HCT116 (cell line): ENCODE measurements at regions not wholly inside any gene's neighbourhood (a gene's known extent, or its start where the extent isn't known, plus 50 kb on each side); places are given as distances from the start of the nearest gene placed in this dataset.

Experiments used
- ATAC-seq: fragments of 200-7000 bp; cut with Tn5 transposase; 2 replicates; pipeline ENCODE4 v1.9.1; 2020; ENCODE audit warnings: mild to moderate bottlenecking, moderate library complexity
- BruUV-seq: library from RNA; stranded (reverse); fragments of 400-500 nt; replicated peaks from 2 replicates; lab custom pipeline; 2021; lab: Mats Ljungman, UMichigan
- CTCF ChIA-PET: fragments of 300-600 bp; sonication (Branson Sonifier 250); formaldehyde crosslinking; loops from one replicate; lab custom pipeline; 2021; ENCODE audit warnings: antibody characterized with exemption; lab: Charles Lee
- POLR2A ChIA-PET: fragments of 300-600, 350-600 bp; sonication (Branson Sonifier 250); formaldehyde crosslinking; loops from one replicate; lab custom pipeline; 2021; ENCODE audit warnings: antibody characterized with exemption; lab: Charles Lee
- RAD21 ChIA-PET, 2 experiments: fragments of 300-600 bp; sonication (Branson Sonifier 250); formaldehyde crosslinking; loops; one replicate each; lab custom pipeline; 2023; ENCODE audit warnings: low total read pairs in 2 of 2; ENCODE audit not compliant: uncharacterized antibody in 2 of 2, unreplicated experiment in 2 of 2, low non-redundant PET in 1 of 2; lab: Charles Lee
- DNase-seq: peaks from one replicate; pipeline ENCODE4 v3.0.0-alpha.2; 2010; ENCODE audit warnings: low read depth, low spot score
- H2AFZ ChIP-seq: fragments of 200-600 bp; shearing (Covaris generic), sonication (generic); 2 replicates; pipeline ENCODE4 v1.6.1; 2017; ENCODE audit warnings: low read depth, mixed run types, mixed read lengths, antibody characterized with exemption, low read length; ENCODE audit not compliant: poor library complexity, severe bottlenecking
- H3K27ac ChIP-seq: 2 replicates; pipeline ENCODE4 v1.5.1; 2012; ENCODE audit warnings: low read depth, low read length
- H3K27me3 ChIP-seq: fragments of 200-600 bp; sonication (generic); 2 replicates; pipeline ENCODE4 v1.6.1; 2016; ENCODE audit warnings: mixed run types, low read length, mixed read lengths; ENCODE audit not compliant: insufficient read depth
- H3K36me3 ChIP-seq, 2 experiments: fragments of 200-500 bp in 1 of 2; fragments of 200-600 bp in 1 of 2; sonication (Bioruptor generic) in 1 of 2; sonication (generic) in 1 of 2; 2 replicates each; pipeline versions ENCODE4 v1.5.1 to v1.6.1; 2014 to 2016; ENCODE audit warnings: low read length in 2 of 2, inconsistent platforms in 1 of 2, mixed read lengths in 1 of 2, mixed run types in 1 of 2; ENCODE audit not compliant: insufficient read depth in 2 of 2, control insufficient read depth in 1 of 2
- H3K4me1 ChIP-seq, 2 experiments: fragments of 200-600 bp in 1 of 2; sonication (generic) in 1 of 2; 2 replicates each; pipeline versions ENCODE4 v1.5.1 to v1.6.1; 2012 to 2017; ENCODE audit warnings: low read length in 2 of 2, inconsistent platforms in 1 of 2, mild to moderate bottlenecking in 1 of 2, mixed read lengths in 1 of 2, mixed run types in 1 of 2, moderate library complexity in 1 of 2; ENCODE audit not compliant: insufficient read depth in 2 of 2, control insufficient read depth in 1 of 2
- H3K4me2 ChIP-seq: fragments of 200-600 bp; sonication (generic); 2 replicates; pipeline ENCODE4 v1.6.1; 2017; ENCODE audit warnings: mixed run types, low read length, mixed read lengths
- H3K4me3 ChIP-seq, 2 experiments: fragments of 200-600 bp in 1 of 2; sonication (generic) in 1 of 2; replicated peaks in 1 of 2; 2 replicates each; pipeline ENCODE4 v1.5.1; 2011 to 2016; ENCODE audit warnings: low read length in 2 of 2, control low read depth in 1 of 2, low read depth in 1 of 2, mild to moderate bottlenecking in 1 of 2, mixed read lengths in 1 of 2, mixed run types in 1 of 2
- H3K79me2 ChIP-seq: fragments of 200-600 bp; sonication (generic); 2 replicates; pipeline ENCODE4 v1.6.1; 2017; ENCODE audit warnings: mild to moderate bottlenecking, mixed run types, low read length, moderate library complexity, mixed read lengths; ENCODE audit not compliant: insufficient read depth
- H3K9ac ChIP-seq: fragments of 200-600 bp; sonication (generic); 2 replicates; pipeline ENCODE4 v1.6.1; 2016; ENCODE audit warnings: low read length, mixed read lengths
- H3K9me2 ChIP-seq: fragments of 200-600 bp; sonication (generic), shearing (Covaris generic); 2 replicates; pipeline ENCODE4 v1.6.1; 2017; ENCODE audit warnings: mixed run types, mild to moderate bottlenecking, moderate library complexity; ENCODE audit not compliant: insufficient read depth
- H3K9me3 ChIP-seq, 2 experiments: fragments of 200-500 bp in 1 of 2; fragments of 200-600 bp in 1 of 2; sonication (Bioruptor generic) in 1 of 2; sonication (generic) in 1 of 2; 2 replicates each; pipeline ENCODE4 v1.6.1; 2014 to 2017; ENCODE audit warnings: low read length in 2 of 2, mixed read lengths in 2 of 2, inconsistent platforms in 1 of 2, low read depth in 1 of 2, mild to moderate bottlenecking in 1 of 2, mixed run types in 1 of 2, moderate library complexity in 1 of 2; ENCODE audit not compliant: control insufficient read depth in 1 of 2, insufficient read depth in 1 of 2
- H4K20me1 ChIP-seq: fragments of 200-600 bp; sonication (generic), shearing (Covaris generic); 2 replicates; pipeline ENCODE4 v1.6.1; 2017; ENCODE audit warnings: mixed run types, mild to moderate bottlenecking, moderate library complexity; ENCODE audit not compliant: insufficient read depth
- EZH2 ChIP-seq: fragments of 200-600 bp; sonication (generic); IDR thresholded peaks from 2 replicates; pipeline ENCODE4 v1.6.1; 2017; ENCODE audit warnings: antibody characterized with exemption, mixed run types
- EZH2phosphoT487 ChIP-seq: fragments of 200-600 bp; IDR thresholded peaks from 2 replicates; pipeline ENCODE4 v1.6.1; 2018; ENCODE audit warnings: antibody characterized with exemption, borderline replicate concordance
- JUND ChIP-seq: IDR thresholded peaks from 2 replicates; pipeline ENCODE4 v1.6.1; 2012
- POLR2A ChIP-seq: IDR thresholded peaks from 2 replicates; pipeline ENCODE4 v1.7.0; 2011; ENCODE audit warnings: borderline replicate concordance; ENCODE audit not compliant: insufficient read depth, insufficient read length; ENCODE audit errors: extremely low read depth
- SIN3A ChIP-seq: IDR thresholded peaks from 2 replicates; pipeline ENCODE4 v1.6.1; 2012; ENCODE audit warnings: low read depth
- SRF ChIP-seq: IDR thresholded peaks from 2 replicates; pipeline ENCODE4 v1.6.1; 2012; ENCODE audit warnings: low read depth
- YY1 ChIP-seq: IDR thresholded peaks from 2 replicates; pipeline ENCODE4 v1.6.1; 2011; ENCODE audit warnings: low read length, low read depth, moderate library complexity, mild to moderate bottlenecking; ENCODE audit not compliant: insufficient replicate concordance; ENCODE audit errors: extremely low read depth
- ZFX ChIP-seq: fragments of 450-650 bp; IDR thresholded peaks from 2 replicates; pipeline ENCODE4 v1.6.1; 2017
- intact Hi-C: fragments of 100-400 bp; cut with micrococcal nuclease; formaldehyde crosslinking; loops from 2 replicates; pipeline ENCODE4 v1.10.0; 2022
- TF ChIP-seq, protein P1 (sequence below): IDR thresholded peaks from 2 replicates; pipeline ENCODE4 v1.6.1; 2012; ENCODE audit warnings: low read depth
- TF ChIP-seq, protein P2 (sequence below): IDR thresholded peaks from 2 replicates; pipeline ENCODE4 v1.6.1; 2011; ENCODE audit warnings: mild to moderate bottlenecking, low read length, moderate library complexity; ENCODE audit not compliant: insufficient replicate concordance; ENCODE audit errors: extremely low read depth
- TF ChIP-seq, protein P3 (sequence below), 3 experiments: fragments of 200-600 bp in 1 of 3; sonication (generic) in 1 of 3; IDR thresholded peaks in 2 of 3; conservative IDR thresholded peaks in 1 of 3; 2 replicates each; pipeline ENCODE4 v1.5.1; 2012 to 2017; ENCODE audit warnings: low read depth in 2 of 3, low read length in 2 of 3, antibody characterized with exemption in 1 of 3, borderline replicate concordance in 1 of 3, control low read depth in 1 of 3, mild to moderate bottlenecking in 1 of 3, mixed read lengths in 1 of 3, mixed run types in 1 of 3, moderate library complexity in 1 of 3; ENCODE audit not compliant: insufficient read depth in 1 of 3

DNA sequence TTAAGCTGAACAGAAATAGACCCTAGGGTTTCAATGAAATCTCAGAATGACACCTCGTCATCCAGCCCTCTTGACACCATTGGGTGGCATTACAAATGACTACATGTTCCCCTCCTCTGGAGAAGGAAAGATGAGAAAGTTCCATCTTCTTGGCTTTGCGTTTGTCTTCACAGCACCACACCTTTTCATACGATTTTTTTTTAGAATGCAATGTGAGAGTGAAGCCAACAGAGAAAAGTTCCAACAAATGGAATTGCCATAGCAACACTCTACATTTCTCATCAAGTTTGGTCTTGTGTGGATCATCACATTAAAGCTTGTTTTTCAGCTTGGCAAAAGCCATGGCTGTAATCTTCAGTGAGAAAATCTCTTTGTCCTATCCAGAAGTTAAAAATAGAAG is 183.4 kb upstream of the SNX7 start:
- Histone ChIP-seq H3K4me2 (no peak overlapping the region), H3K9me2 (no peaks in the 10 kb centered on the region), H3K27me3 (no peaks in the 10 kb centered on the region), H3K79me2 (no peaks in the 10 kb centered on the region), H3K27ac (no peak overlapping the region), H3K36me3 (no peaks in the 10 kb centered on the region), H3K4me1 (no peaks in the 10 kb centered on the region), H3K9ac (no peak overlapping the region), H2AFZ (no peak overlapping the region), H3K4me3 (no peak overlapping the region), H3K9me3 (no peaks in the 10 kb centered on the region), H4K20me1 (no peaks in the 10 kb centered on the region)
- TF ChIP-seq, protein P1, sequence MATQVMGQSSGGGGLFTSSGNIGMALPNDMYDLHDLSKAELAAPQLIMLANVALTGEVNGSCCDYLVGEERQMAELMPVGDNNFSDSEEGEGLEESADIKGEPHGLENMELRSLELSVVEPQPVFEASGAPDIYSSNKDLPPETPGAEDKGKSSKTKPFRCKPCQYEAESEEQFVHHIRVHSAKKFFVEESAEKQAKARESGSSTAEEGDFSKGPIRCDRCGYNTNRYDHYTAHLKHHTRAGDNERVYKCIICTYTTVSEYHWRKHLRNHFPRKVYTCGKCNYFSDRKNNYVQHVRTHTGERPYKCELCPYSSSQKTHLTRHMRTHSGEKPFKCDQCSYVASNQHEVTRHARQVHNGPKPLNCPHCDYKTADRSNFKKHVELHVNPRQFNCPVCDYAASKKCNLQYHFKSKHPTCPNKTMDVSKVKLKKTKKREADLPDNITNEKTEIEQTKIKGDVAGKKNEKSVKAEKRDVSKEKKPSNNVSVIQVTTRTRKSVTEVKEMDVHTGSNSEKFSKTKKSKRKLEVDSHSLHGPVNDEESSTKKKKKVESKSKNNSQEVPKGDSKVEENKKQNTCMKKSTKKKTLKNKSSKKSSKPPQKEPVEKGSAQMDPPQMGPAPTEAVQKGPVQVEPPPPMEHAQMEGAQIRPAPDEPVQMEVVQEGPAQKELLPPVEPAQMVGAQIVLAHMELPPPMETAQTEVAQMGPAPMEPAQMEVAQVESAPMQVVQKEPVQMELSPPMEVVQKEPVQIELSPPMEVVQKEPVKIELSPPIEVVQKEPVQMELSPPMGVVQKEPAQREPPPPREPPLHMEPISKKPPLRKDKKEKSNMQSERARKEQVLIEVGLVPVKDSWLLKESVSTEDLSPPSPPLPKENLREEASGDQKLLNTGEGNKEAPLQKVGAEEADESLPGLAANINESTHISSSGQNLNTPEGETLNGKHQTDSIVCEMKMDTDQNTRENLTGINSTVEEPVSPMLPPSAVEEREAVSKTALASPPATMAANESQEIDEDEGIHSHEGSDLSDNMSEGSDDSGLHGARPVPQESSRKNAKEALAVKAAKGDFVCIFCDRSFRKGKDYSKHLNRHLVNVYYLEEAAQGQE = no peak
- TF ChIP-seq YY1 (no peak), ZFX (no peak), EZH2 (no peak), SRF (no peak), POLR2A (no peak), EZH2phosphoT487 (no peak), JUND (no peak), SIN3A (no peak)
- TF ChIP-seq, protein P2, sequence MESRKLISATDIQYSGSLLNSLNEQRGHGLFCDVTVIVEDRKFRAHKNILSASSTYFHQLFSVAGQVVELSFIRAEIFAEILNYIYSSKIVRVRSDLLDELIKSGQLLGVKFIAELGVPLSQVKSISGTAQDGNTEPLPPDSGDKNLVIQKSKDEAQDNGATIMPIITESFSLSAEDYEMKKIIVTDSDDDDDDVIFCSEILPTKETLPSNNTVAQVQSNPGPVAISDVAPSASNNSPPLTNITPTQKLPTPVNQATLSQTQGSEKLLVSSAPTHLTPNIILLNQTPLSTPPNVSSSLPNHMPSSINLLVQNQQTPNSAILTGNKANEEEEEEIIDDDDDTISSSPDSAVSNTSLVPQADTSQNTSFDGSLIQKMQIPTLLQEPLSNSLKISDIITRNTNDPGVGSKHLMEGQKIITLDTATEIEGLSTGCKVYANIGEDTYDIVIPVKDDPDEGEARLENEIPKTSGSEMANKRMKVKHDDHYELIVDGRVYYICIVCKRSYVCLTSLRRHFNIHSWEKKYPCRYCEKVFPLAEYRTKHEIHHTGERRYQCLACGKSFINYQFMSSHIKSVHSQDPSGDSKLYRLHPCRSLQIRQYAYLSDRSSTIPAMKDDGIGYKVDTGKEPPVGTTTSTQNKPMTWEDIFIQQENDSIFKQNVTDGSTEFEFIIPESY = no peak
- TF ChIP-seq, protein P3, sequence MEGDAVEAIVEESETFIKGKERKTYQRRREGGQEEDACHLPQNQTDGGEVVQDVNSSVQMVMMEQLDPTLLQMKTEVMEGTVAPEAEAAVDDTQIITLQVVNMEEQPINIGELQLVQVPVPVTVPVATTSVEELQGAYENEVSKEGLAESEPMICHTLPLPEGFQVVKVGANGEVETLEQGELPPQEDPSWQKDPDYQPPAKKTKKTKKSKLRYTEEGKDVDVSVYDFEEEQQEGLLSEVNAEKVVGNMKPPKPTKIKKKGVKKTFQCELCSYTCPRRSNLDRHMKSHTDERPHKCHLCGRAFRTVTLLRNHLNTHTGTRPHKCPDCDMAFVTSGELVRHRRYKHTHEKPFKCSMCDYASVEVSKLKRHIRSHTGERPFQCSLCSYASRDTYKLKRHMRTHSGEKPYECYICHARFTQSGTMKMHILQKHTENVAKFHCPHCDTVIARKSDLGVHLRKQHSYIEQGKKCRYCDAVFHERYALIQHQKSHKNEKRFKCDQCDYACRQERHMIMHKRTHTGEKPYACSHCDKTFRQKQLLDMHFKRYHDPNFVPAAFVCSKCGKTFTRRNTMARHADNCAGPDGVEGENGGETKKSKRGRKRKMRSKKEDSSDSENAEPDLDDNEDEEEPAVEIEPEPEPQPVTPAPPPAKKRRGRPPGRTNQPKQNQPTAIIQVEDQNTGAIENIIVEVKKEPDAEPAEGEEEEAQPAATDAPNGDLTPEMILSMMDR (IDR thresholded peaks at IDR 0.05 in 2 of 3, conservative IDR thresholded peaks at IDR 0.05 in 1 of 3; ENCODE audit: borderline replicate concordance in 1 of 3, insufficient read depth in 1 of 3, low read depth in 2 of 3, low read length in 2 of 3) = no peak
- no TSS peak for BruUV-seq
- ChIA-PET RAD21 (no interaction called here), CTCF (interaction anchor here (0.9 kb wide), 1 partner anchor 10 kb away, joined by 3 read pairs; no protein-coding TSS in a partner anchor), POLR2A (no interaction called here)
- DNase-seq (no peak), ATAC-seq (no peak)
- intact Hi-C loops = no loop called here
